K562 (cell line): ENCODE measurements at regions not wholly inside any gene's neighbourhood (a gene's known extent, or its start where the extent isn't known, plus 50 kb on each side); places are given as distances from the start of the nearest gene placed in this dataset.

Source experiments
- CTBP1 ChIP-seq: fragments of 450-650 bp; IDR thresholded peaks from 2 replicates; pipeline ENCODE4 v1.6.1; 2016; ENCODE audit warnings: borderline replicate concordance
- DMBX1 ChIP-seq: fragments of 250-450 bp; sonication (Bioruptor Pico); IDR thresholded peaks from 2 replicates; pipeline ENCODE4 v1.8.0; 2022; ENCODE audit warnings: inconsistent platforms, mild to moderate bottlenecking, moderate library complexity, borderline replicate concordance
- HCFC1 ChIP-seq: IDR thresholded peaks from 2 replicates; pipeline ENCODE4 v1.6.1; 2012; ENCODE audit warnings: low read depth, low read length, improper control_type of control experiment
- PHF21A ChIP-seq: fragments of 450-650 bp; IDR thresholded peaks from 2 replicates; pipeline ENCODE4 v1.6.1; 2017; ENCODE audit warnings: low read depth, borderline replicate concordance
- SMAD1 ChIP-seq: fragments of 150-350 bp; IDR thresholded peaks from 2 replicates; pipeline ENCODE4 v1.6.1; 2014; ENCODE audit warnings: low read length, low read depth; ENCODE audit not compliant: partially characterized antibody
- TF ChIP-seq, protein P1 (sequence below): fragments of 450-650 bp; IDR thresholded peaks from 2 replicates; pipeline ENCODE4 v1.6.1; 2016; ENCODE audit warnings: mild to moderate bottlenecking
- TF ChIP-seq, protein P2 (sequence below), 2 experiments: fragments of 450-650 bp in 1 of 2; sonication (generic) in 1 of 2; formaldehyde crosslinking in 1 of 2; IDR thresholded peaks; 2 replicates each; pipeline versions ENCODE4 v1.7.1 to v1.9.0; 2016 to 2022; ENCODE audit warnings: inconsistent platforms in 1 of 2, mild to moderate bottlenecking in 1 of 2, missing genetic modification reagents in 1 of 2

DNA sequence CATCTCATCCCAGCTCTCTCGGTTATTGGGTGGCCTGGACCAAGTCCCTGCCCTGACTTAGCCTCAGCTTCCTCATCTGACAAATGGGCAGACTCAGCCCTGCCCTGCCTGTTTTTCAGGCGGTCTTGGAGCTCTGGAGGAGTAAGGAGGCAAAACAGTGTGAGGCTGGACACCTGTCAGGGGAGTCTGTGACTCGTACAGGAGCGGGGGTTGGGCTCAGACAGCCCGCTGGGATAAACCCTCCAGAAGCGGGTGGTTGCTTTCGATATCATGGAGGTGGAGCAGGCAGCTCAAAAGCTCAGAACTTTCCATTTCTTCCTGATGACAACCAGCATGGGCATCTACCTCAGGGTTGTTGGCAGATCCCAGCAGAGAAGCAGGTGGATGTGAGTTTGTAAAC lies 72.9 kb upstream of the GGTA1 start (continued):
- no peak for TF ChIP-seq HCFC1
- TF ChIP-seq DMBX1 (CRISPR knock-in tag) = no peak
- TF ChIP-seq, protein P1, sequence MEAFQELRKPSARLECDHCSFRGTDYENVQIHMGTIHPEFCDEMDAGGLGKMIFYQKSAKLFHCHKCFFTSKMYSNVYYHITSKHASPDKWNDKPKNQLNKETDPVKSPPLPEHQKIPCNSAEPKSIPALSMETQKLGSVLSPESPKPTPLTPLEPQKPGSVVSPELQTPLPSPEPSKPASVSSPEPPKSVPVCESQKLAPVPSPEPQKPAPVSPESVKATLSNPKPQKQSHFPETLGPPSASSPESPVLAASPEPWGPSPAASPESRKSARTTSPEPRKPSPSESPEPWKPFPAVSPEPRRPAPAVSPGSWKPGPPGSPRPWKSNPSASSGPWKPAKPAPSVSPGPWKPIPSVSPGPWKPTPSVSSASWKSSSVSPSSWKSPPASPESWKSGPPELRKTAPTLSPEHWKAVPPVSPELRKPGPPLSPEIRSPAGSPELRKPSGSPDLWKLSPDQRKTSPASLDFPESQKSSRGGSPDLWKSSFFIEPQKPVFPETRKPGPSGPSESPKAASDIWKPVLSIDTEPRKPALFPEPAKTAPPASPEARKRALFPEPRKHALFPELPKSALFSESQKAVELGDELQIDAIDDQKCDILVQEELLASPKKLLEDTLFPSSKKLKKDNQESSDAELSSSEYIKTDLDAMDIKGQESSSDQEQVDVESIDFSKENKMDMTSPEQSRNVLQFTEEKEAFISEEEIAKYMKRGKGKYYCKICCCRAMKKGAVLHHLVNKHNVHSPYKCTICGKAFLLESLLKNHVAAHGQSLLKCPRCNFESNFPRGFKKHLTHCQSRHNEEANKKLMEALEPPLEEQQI = no peak
- no peak for TF ChIP-seq PHF21A
- no peak for TF ChIP-seq SMAD1
- TF ChIP-seq CTBP1 = no peak
- TF ChIP-seq, protein P2, sequence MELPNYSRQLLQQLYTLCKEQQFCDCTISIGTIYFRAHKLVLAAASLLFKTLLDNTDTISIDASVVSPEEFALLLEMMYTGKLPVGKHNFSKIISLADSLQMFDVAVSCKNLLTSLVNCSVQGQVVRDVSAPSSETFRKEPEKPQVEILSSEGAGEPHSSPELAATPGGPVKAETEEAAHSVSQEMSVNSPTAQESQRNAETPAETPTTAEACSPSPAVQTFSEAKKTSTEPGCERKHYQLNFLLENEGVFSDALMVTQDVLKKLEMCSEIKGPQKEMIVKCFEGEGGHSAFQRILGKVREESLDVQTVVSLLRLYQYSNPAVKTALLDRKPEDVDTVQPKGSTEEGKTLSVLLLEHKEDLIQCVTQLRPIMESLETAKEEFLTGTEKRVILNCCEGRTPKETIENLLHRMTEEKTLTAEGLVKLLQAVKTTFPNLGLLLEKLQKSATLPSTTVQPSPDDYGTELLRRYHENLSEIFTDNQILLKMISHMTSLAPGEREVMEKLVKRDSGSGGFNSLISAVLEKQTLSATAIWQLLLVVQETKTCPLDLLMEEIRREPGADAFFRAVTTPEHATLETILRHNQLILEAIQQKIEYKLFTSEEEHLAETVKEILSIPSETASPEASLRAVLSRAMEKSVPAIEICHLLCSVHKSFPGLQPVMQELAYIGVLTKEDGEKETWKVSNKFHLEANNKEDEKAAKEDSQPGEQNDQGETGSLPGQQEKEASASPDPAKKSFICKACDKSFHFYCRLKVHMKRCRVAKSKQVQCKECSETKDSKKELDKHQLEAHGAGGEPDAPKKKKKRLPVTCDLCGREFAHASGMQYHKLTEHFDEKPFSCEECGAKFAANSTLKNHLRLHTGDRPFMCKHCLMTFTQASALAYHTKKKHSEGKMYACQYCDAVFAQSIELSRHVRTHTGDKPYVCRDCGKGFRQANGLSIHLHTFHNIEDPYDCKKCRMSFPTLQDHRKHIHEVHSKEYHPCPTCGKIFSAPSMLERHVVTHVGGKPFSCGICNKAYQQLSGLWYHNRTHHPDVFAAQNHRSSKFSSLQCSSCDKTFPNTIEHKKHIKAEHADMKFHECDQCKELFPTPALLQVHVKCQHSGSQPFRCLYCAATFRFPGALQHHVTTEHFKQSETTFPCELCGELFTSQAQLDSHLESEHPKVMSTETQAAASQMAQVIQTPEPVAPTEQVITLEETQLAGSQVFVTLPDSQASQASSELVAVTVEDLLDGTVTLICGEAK (IDR thresholded peaks at IDR 0.05) = no peak
- TF ChIP-seq, protein P2 (CRISPR knock-in tag; IDR thresholded peaks at IDR 0.05) = no peak
- TF ChIP-seq, all 486 proteins: peak for 0
